Tibial nerve (tissue), 4 donors: ENCODE measurements at regions not wholly inside any gene's neighbourhood (a gene's known extent, or its start where the extent isn't known, plus 50 kb on each side); places are given as distances from the start of the nearest gene placed in this dataset.
"Not testable (repeated sequence)": the region's sequence is repeated elsewhere in the genome, so short reads cannot be mapped to it uniquely, and the experiment has no call there.

Experiments
- DNase-seq, 2 donors: peaks; one replicate each; pipeline ENCODE4 v3.0.0-alpha.2; 2019; ENCODE audit warnings: low spot score in 2 of 2
- H3K27ac ChIP-seq, 4 donors: fragments of 200-600 bp; sonication (generic) in 3 of 4; one replicate each; pipeline ENCODE4 v1.5.1; 2017 to 2019; ENCODE audit warnings: mild to moderate bottlenecking in 1 of 4
- H3K27me3 ChIP-seq, 2 donors: fragments of 200-600 bp; sonication (generic) in 1 of 2; one replicate each; pipeline versions ENCODE4 v1.5.1 to v1.6.0; 2017 to 2019
- H3K36me3 ChIP-seq, 3 donors: fragments of 200-600 bp; sonication (generic); one replicate each; pipeline ENCODE4 v1.5.1; 2018 to 2019
- H3K4me1 ChIP-seq, 4 donors: fragments of 200-600 bp; sonication (generic) in 3 of 4; one replicate each; pipeline ENCODE4 v1.5.1; 2017 to 2019
- H3K4me3 ChIP-seq, 4 donors: fragments of 200-600 bp; sonication (generic) in 3 of 4; one replicate each; pipeline ENCODE4 v1.5.1; 2017 to 2019; ENCODE audit warnings: mild to moderate bottlenecking in 1 of 4, moderate library complexity in 1 of 4
- H3K9me3 ChIP-seq, 4 donors: fragments of 200-600 bp; sonication (generic) in 3 of 4; one replicate each; pipeline ENCODE4 v1.5.1; 2017 to 2019
- CTCF ChIP-seq, 5 experiments: fragments of 200-600 bp in 3 of 5; fragments of 450-650 bp in 2 of 5; sonication (generic) in 3 of 5; IDR thresholded peaks; one replicate each; pipeline ENCODE4 v1.5.1; 2016 to 2019; ENCODE audit warnings: antibody characterized with exemption in 5 of 5, mild to moderate bottlenecking in 3 of 5, moderate library complexity in 2 of 5
- EP300 ChIP-seq, 2 donors: sonication (generic); formaldehyde crosslinking; IDR thresholded peaks; one replicate each; pipeline ENCODE4 v1.6.1; 2017; ENCODE audit warnings: antibody characterized with exemption in 2 of 2, mild to moderate bottlenecking in 1 of 2
- POLR2A ChIP-seq, 2 donors: fragments of 450-650 bp; IDR thresholded peaks; one replicate each; pipeline ENCODE4 v1.6.1; 2017; ENCODE audit warnings: antibody characterized with exemption in 2 of 2, mild to moderate bottlenecking in 2 of 2, moderate library complexity in 2 of 2
- WGBS, 2 donors: methylation state at CpG; one replicate each; pipeline ENCODE4 v1.1.5; 2018; 5-methylcytosine and 5-hydroxymethylcytosine counted together

- Histone ChIP-seq H3K36me3 (no peaks in the 10 kb centered on the region), H3K4me3 (no peak overlapping the region), H3K27me3 (no peaks in the 10 kb centered on the region), H3K27ac (no peak overlapping the region), H3K9me3 (peaks cover 0 to 10% (median 0%) of the 10 kb centered on the region in 4 donors), H3K4me1 (no peaks in the 10 kb centered on the region)
- TF ChIP-seq CTCF (IDR thresholded peaks at IDR 0.05): no peak
- no peak for TF ChIP-seq POLR2A (IDR thresholded peaks at IDR 0.05)
- no peak for TF ChIP-seq EP300 (IDR thresholded peaks at IDR 0.05)
- 80 to 90% methylated on average over 1 of the region's 1 CpG for WGBS, 2 donors
- no peak for DNase-seq
These were observed 829.8 kb upstream of the SLC10A2 start for GRCh38 chr13:103895835-103896531.

DNA sequence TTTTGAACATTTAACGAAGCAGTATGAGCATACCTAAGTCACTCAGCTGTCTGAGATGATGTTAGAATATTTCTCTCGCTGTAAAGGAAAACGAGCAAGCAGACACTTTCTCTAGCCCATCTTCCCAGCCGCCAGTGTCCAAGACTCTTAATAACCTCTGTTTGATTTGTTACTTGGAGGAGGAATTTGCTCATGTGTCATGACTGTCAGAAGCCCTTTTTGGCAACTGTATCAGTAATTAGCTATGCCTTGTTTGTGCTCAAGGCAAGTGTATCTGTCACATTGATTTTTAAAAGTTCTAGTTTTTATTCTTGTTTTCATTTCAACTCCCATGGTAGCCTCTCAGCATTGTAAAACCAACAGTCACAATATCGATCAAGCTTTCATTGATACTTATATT, 828.4 kb upstream of the SLC10A2 start:
- H3K27me3 ChIP-seq: no peaks in the 10 kb centered on the region
- H3K4me1 ChIP-seq: no peaks in the 10 kb centered on the region
- H3K4me3 ChIP-seq: no peak overlapping the region
- no peak for TF ChIP-seq POLR2A (IDR thresholded peaks at IDR 0.05)
- TF ChIP-seq EP300 (IDR thresholded peaks at IDR 0.05): no peak
- H3K36me3 ChIP-seq: no peaks in the 10 kb centered on the region
- DNase-seq: no peak
- peaks cover 0 to 10% (median 0%) of the 10 kb centered on the region in 4 donors for H3K9me3 ChIP-seq
- H3K27ac ChIP-seq: no peak overlapping the region
- 89 to 93% methylated on average over 5 of the region's 5 CpGs for WGBS, 2 donors

GRCh38 chr13:103884101-103884723, 818.0 kb upstream of the SLC10A2 start:
- Histone ChIP-seq H3K27ac (peak overlapping the region in 2 of 4 donors; percentile 36 to 70), H3K36me3 (no peaks in the 10 kb centered on the region), H3K27me3 (no peaks in the 10 kb centered on the region), H3K9me3 (no peaks in the 10 kb centered on the region), H3K4me1 (peaks cover 0 to 19% (median 0%) of the 10 kb centered on the region in 4 donors), H3K4me3 (peak overlapping the region in 1 of 4 donors; percentile 12)
- whole genome bisulfite sequencing, 2 donors: 47 to 48% methylated on average over 7 of the region's 7 CpGs
- DNase-seq: no peak
- TF ChIP-seq CTCF (IDR thresholded peaks at IDR 0.05) (no peak), EP300 (IDR thresholded peaks at IDR 0.05) (no peak), POLR2A (IDR thresholded peaks at IDR 0.05) (no peak)

- Histone ChIP-seq H3K4me1 (peaks cover 0 to 19% (median 0%) of the 10 kb centered on the region in 4 donors), H3K9me3 (no peaks in the 10 kb centered on the region), H3K4me3 (peak overlapping the region in 2 of 4 donors; percentile 1 to 12), H3K27me3 (no peaks in the 10 kb centered on the region), H3K36me3 (no peaks in the 10 kb centered on the region), H3K27ac (peak overlapping the region in 2 of 4 donors; percentile 36 to 70)
- no peak for DNase-seq
- TF ChIP-seq CTCF (IDR thresholded peaks at IDR 0.05) (no peak), POLR2A (IDR thresholded peaks at IDR 0.05) (no peak), EP300 (IDR thresholded peaks at IDR 0.05) (no peak)
- WGBS, 2 donors: 54 to 55% methylated on average over 8 of the region's 8 CpGs
These were observed 817.5 kb upstream of the SLC10A2 start for GRCh38 chr13:103883698-103884097.

- Histone ChIP-seq H3K27me3 (no peaks in the 10 kb centered on the region), H3K36me3 (no peaks in the 10 kb centered on the region), H3K27ac (peak overlapping the region in 2 of 4 donors; percentile 36 to 70), H3K4me3 (peak overlapping the region in 2 of 4 donors; percentile 1 to 12), H3K4me1 (peaks cover 0 to 19% (median 0%) of the 10 kb centered on the region in 4 donors), H3K9me3 (no peaks in the 10 kb centered on the region)
- 3 to 7% methylated on average over 6 to 7 of the region's 7 CpGs for WGBS, 2 donors
- DNase-seq: peak; percentile 75 to 83
- TF ChIP-seq POLR2A (IDR thresholded peaks at IDR 0.05) (no peak), EP300 (IDR thresholded peaks at IDR 0.05) (peak in 1 of 2 donors; percentile 70), CTCF (IDR thresholded peaks at IDR 0.05) (peak; percentile 15 to 63 (median 51))
These were observed 816.9 kb upstream of the SLC10A2 start for GRCh38 chr13:103883164-103883563.

DNA sequence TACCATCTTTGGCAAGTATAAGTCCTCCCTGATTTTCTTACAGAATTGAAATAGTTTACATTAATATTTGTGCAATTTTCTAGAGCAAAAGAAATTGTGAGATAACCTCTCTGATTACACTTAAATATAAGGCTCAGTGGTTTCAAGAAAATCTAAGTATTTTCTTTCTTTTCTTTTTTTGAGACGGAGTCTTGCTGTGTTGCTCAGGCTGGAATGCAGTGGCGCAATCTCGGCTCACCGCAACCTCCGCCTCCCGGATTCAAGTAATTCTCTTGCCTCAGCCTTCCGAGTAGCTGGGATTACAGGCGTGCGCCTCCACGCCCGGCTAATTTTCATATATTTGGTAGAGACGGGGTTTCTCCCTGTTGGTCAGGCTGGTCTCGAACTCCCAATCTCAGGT, 813.9 kb upstream of the SLC10A2 start:
- not testable (repeated sequence) for H3K36me3 ChIP-seq, H3K4me3 ChIP-seq, H3K27me3 ChIP-seq, H3K27ac ChIP-seq, DNase-seq, H3K9me3 ChIP-seq
- whole genome bisulfite sequencing, 2 donors: 97 to 98% methylated on average over 13 of the region's 13 CpGs
- peaks cover 0 to 19% (median 0%) of the 10 kb centered on the region in 4 donors for H3K4me1 ChIP-seq
